ENCODE measurements at regions not wholly inside any gene's neighbourhood (a gene's known extent, or its start where the extent isn't known, plus 50 kb on each side); places are given as distances from the start of the nearest gene placed in this dataset.

DNA sequence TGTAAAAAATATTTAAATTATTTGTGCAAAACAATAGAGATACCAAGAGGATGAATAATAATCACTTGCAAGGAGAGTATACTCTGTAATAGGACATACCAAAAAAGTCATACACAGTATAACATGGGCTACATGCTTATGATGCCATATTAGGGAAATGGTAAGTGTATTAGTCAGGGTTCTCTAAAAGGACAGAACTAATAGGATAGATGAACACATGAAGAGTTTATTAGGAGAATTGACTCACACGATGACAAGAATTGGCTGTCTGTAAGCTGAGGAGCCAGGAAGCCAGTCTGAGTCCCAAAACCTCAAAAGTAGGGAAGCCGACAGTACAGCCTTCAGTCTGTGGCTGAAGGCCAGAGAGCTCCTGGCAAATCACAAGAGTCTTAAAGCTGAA is 151.2 kb downstream of the DTHD1 start:
- no peak overlapping the region for H3K4me3 ChIP-seq
- TF ChIP-seq, protein P1, sequence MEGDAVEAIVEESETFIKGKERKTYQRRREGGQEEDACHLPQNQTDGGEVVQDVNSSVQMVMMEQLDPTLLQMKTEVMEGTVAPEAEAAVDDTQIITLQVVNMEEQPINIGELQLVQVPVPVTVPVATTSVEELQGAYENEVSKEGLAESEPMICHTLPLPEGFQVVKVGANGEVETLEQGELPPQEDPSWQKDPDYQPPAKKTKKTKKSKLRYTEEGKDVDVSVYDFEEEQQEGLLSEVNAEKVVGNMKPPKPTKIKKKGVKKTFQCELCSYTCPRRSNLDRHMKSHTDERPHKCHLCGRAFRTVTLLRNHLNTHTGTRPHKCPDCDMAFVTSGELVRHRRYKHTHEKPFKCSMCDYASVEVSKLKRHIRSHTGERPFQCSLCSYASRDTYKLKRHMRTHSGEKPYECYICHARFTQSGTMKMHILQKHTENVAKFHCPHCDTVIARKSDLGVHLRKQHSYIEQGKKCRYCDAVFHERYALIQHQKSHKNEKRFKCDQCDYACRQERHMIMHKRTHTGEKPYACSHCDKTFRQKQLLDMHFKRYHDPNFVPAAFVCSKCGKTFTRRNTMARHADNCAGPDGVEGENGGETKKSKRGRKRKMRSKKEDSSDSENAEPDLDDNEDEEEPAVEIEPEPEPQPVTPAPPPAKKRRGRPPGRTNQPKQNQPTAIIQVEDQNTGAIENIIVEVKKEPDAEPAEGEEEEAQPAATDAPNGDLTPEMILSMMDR (IDR thresholded peaks at IDR 0.05), result no peak
- no peak overlapping the region for H3K27ac ChIP-seq
- DNase-seq, result no peak
- no peaks in the 10 kb centered on the region for H3K36me3 ChIP-seq
- no peaks in the 10 kb centered on the region for H3K9me3 ChIP-seq
- intact Hi-C loops (cut with DNase I; ENCODE audit: low total_unique reads), result no loop called here
- H3K27me3 ChIP-seq, result no peaks in the 10 kb centered on the region
- no peaks in the 10 kb centered on the region for H3K4me1 ChIP-seq

DNA sequence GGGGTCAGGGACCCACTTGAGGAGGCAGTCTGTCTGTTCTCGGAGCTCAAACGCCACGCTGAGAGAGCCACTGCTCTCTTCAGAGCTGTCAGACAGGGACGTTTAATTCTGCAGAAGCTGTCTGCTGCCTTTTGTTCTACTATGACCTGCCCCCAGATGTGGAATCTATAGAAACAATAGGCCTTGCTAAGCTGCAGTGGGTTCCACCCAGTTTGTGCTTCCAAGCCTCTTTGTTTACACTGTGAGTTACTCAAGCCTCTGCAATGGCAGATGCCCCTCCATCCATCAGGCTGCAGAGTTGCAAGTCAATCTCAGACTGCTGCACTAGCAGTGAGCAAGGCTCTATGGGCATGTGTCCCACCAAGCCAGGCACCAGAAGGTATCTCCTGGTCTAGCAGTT is 158.1 kb downstream of the DTHD1 start:
- intact Hi-C loops (cut with DNase I; ENCODE audit: low total_unique reads), result no loop called here
- H3K9me3 ChIP-seq, result no peaks in the 10 kb centered on the region
- no peaks in the 10 kb centered on the region for H3K27me3 ChIP-seq
- TF ChIP-seq, protein P1 (IDR thresholded peaks at IDR 0.05), result no peak
- no peaks in the 10 kb centered on the region for H3K4me1 ChIP-seq
- DNase-seq, result no peak
- no peak overlapping the region for H3K27ac ChIP-seq
- H3K36me3 ChIP-seq, result no peaks in the 10 kb centered on the region
- no peak overlapping the region for H3K4me3 ChIP-seq

DNA sequence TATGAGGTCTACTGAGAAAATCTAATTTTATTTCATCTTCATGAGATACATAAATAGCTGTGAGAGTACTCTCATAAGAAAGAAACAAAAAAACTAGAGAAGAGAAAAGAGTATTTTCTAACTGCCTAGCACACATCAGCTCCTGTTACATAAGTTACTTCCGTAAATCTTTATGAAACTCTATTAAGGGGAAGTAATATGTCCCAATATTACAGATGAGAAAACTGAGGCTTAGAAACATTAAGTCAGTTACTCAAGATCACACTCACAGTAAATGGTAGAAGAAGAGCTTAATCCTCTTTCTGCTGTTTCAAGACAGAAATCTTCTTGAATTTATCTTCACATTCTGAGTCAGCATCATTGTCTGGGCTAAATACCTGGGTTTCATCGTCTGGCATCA is 164.1 kb downstream of the DTHD1 start:
- Histone ChIP-seq H3K4me1 (no peaks in the 10 kb centered on the region), H3K9me3 (no peaks in the 10 kb centered on the region), H3K4me3 (no peak overlapping the region), H3K27ac (no peak overlapping the region), H3K36me3 (no peaks in the 10 kb centered on the region), H3K27me3 (no peaks in the 10 kb centered on the region)
- no peak for DNase-seq
- intact Hi-C loops (cut with DNase I; ENCODE audit: low total_unique reads), result no loop called here
- TF ChIP-seq, protein P1 (IDR thresholded peaks at IDR 0.05), result no peak

DNA sequence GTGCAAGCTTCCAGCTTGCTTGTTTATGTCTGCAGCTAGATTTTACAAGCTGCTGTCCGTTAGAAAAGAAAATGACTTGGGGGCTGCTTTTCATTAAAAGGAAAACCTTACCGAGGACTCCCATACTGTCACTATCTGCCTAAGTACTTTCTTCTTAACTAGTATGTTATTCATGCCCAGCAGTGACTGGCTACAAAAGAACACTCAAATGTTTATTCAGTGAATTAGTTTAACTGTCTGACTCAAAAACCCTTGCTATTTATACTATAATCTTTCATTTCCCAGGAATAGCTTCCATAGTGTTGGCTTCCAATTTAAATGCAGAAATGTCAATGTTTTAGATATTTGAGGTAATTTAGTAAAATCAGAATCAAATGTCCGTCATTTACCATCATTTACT is 164.9 kb downstream of the DTHD1 start:
- Histone ChIP-seq H3K27me3 (no peaks in the 10 kb centered on the region), H3K36me3 (no peaks in the 10 kb centered on the region), H3K9me3 (no peaks in the 10 kb centered on the region), H3K4me1 (no peaks in the 10 kb centered on the region), H3K4me3 (no peak overlapping the region), H3K27ac (no peak overlapping the region)
- TF ChIP-seq, protein P1 (IDR thresholded peaks at IDR 0.05), result no peak
- intact Hi-C loops (cut with DNase I; ENCODE audit: low total_unique reads), result no loop called here
- no peak for DNase-seq

DNA sequence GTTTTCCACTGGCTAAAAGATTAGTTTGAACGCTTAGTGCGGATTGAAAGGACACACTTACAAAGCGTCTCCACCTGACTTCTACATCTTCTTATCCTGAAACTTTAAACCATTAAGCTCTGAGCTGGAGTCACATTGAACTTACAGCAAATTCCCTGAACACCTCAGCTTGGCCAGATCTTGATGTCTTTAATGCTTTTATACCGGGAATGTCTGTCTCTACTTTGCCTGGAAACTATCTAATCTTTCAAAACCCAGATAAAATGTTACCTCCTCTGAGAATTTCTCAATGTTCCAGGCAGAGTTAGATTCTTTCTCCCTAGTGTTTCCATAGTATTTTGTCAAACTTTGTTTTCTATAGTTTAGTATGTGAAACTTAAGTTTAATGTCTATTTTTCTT is 179.9 kb downstream of the DTHD1 start:
- Histone ChIP-seq H3K27me3 (no peaks in the 10 kb centered on the region), H3K27ac (no peak overlapping the region), H3K4me3 (no peak overlapping the region), H3K4me1 (no peaks in the 10 kb centered on the region), H3K9me3 (no peaks in the 10 kb centered on the region), H3K36me3 (no peaks in the 10 kb centered on the region)
- no peak for DNase-seq
- TF ChIP-seq, protein P1 (IDR thresholded peaks at IDR 0.05), result no peak
- intact Hi-C loops (cut with DNase I; ENCODE audit: low total_unique reads), result no loop called here

DNA sequence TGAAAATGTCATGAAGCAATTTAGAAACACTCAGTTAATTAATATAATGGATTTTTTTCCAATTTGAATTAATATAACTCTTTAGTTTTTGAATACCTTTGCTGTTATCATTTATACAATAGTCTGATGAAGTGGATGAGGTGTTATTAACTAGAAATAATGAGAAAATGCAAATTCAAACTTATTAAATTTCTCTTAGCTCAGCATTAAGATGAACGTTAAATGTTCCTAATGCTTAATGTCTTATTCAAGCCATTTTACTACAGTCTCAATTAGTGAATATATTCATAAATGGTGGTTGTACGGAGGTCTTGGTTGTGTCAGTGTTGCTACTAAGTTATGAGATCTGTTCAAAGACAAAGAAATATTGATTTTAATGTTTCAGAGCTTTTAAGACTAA is 186.3 kb downstream of the DTHD1 start:
- TF ChIP-seq, protein P1 (IDR thresholded peaks at IDR 0.05), result no peak
- H3K27ac ChIP-seq, result no peak overlapping the region
- no peaks in the 10 kb centered on the region for H3K9me3 ChIP-seq
- no peak overlapping the region for H3K4me3 ChIP-seq
- H3K36me3 ChIP-seq, result no peaks in the 10 kb centered on the region
- DNase-seq, result no peak
- H3K4me1 ChIP-seq, result no peaks in the 10 kb centered on the region
- H3K27me3 ChIP-seq, result no peaks in the 10 kb centered on the region
- intact Hi-C loops (cut with DNase I; ENCODE audit: low total_unique reads), result no loop called here
